ENCODE measurements at regions not wholly inside any gene's neighbourhood (a gene's known extent, or its start where the extent isn't known, plus 50 kb on each side); places are given as distances from the start of the nearest gene placed in this dataset.

GRCh38 chr11:97463891-97464290, 1074.1 kb downstream of the JRKL start:
- Histone ChIP-seq H3K4me3 (no peak overlapping the region), H3K27ac (no peak overlapping the region), H3K4me1 (no peaks in the 10 kb centered on the region), H3K9me3 (no peaks in the 10 kb centered on the region), H3K4me2 (no peak overlapping the region)
- ChIA-PET POLR2A (no interaction called here), CTCF (no interaction called here)
- TF ChIP-seq MYC (IDR thresholded peaks at IDR 0.05; ENCODE audit: borderline replicate concordance, low read length) (no peak), HOXA7 (CRISPR knock-in tag; IDR thresholded peaks at IDR 0.05) (no peak), FOXS1 (CRISPR knock-in tag; IDR thresholded peaks at IDR 0.05) (no peak), JUN (IDR thresholded peaks at IDR 0.05) (no peak), CTCF (IDR thresholded peaks at IDR 0.05) (no peak), BCL3 (IDR thresholded peaks at IDR 0.05) (no peak), HOXB13 (CRISPR knock-in tag; IDR thresholded peaks at IDR 0.05; ENCODE audit: low read depth) (no peak), SREBF2 (IDR thresholded peaks at IDR 0.05) (no peak), ZFP36 (IDR thresholded peaks at IDR 0.05; ENCODE audit: borderline replicate concordance, partially characterized antibody) (no peak), MAZ (IDR thresholded peaks at IDR 0.05; ENCODE audit: borderline replicate concordance, low read depth, low read length) (no peak), NPAS2 (CRISPR knock-in tag; IDR thresholded peaks at IDR 0.05; ENCODE audit: borderline replicate concordance) (no peak), CHD4 (IDR thresholded peaks at IDR 0.05; ENCODE audit: borderline replicate concordance) (no peak), ZC3H11A (IDR thresholded peaks at IDR 0.05) (no peak), BHLHE40 (IDR thresholded peaks at IDR 0.05; ENCODE audit: low read depth, low read length) (no peak), EHF (CRISPR knock-in tag; IDR thresholded peaks at IDR 0.05) (no peak), EHMT2 (IDR thresholded peaks at IDR 0.05; ENCODE audit: low read depth) (no peak)
- TF ChIP-seq, protein P1, sequence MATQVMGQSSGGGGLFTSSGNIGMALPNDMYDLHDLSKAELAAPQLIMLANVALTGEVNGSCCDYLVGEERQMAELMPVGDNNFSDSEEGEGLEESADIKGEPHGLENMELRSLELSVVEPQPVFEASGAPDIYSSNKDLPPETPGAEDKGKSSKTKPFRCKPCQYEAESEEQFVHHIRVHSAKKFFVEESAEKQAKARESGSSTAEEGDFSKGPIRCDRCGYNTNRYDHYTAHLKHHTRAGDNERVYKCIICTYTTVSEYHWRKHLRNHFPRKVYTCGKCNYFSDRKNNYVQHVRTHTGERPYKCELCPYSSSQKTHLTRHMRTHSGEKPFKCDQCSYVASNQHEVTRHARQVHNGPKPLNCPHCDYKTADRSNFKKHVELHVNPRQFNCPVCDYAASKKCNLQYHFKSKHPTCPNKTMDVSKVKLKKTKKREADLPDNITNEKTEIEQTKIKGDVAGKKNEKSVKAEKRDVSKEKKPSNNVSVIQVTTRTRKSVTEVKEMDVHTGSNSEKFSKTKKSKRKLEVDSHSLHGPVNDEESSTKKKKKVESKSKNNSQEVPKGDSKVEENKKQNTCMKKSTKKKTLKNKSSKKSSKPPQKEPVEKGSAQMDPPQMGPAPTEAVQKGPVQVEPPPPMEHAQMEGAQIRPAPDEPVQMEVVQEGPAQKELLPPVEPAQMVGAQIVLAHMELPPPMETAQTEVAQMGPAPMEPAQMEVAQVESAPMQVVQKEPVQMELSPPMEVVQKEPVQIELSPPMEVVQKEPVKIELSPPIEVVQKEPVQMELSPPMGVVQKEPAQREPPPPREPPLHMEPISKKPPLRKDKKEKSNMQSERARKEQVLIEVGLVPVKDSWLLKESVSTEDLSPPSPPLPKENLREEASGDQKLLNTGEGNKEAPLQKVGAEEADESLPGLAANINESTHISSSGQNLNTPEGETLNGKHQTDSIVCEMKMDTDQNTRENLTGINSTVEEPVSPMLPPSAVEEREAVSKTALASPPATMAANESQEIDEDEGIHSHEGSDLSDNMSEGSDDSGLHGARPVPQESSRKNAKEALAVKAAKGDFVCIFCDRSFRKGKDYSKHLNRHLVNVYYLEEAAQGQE (IDR thresholded peaks at IDR 0.05): no peak
- TF ChIP-seq, protein P2, sequence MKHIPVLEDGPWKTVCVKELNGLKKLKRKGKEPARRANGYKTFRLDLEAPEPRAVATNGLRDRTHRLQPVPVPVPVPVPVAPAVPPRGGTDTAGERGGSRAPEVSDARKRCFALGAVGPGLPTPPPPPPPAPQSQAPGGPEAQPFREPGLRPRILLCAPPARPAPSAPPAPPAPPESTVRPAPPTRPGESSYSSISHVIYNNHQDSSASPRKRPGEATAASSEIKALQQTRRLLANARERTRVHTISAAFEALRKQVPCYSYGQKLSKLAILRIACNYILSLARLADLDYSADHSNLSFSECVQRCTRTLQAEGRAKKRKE (CRISPR knock-in tag; IDR thresholded peaks at IDR 0.05; ENCODE audit: low read depth): no peak
- TF ChIP-seq, protein P3, sequence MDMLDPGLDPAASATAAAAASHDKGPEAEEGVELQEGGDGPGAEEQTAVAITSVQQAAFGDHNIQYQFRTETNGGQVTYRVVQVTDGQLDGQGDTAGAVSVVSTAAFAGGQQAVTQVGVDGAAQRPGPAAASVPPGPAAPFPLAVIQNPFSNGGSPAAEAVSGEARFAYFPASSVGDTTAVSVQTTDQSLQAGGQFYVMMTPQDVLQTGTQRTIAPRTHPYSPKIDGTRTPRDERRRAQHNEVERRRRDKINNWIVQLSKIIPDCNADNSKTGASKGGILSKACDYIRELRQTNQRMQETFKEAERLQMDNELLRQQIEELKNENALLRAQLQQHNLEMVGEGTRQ (IDR thresholded peaks at IDR 0.05): no peak
- TF ChIP-seq, protein P4, sequence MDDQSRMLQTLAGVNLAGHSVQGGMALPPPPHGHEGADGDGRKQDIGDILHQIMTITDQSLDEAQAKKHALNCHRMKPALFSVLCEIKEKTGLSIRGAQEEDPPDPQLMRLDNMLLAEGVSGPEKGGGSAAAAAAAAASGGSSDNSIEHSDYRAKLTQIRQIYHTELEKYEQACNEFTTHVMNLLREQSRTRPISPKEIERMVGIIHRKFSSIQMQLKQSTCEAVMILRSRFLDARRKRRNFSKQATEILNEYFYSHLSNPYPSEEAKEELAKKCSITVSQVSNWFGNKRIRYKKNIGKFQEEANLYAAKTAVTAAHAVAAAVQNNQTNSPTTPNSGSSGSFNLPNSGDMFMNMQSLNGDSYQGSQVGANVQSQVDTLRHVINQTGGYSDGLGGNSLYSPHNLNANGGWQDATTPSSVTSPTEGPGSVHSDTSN (IDR thresholded peaks at IDR 0.05): no peak
- WGBS (ENCODE audit: missing lambda C conversion rate): 0% methylated on average over 1 of the region's 1 CpG
- FAIRE-seq: no peak
- no peak for DNase-seq (ENCODE audit: low read depth in 1 of 2, low spot score in 1 of 2)
- no peak for ATAC-seq

Data from A549 (cell line).